PC-3 (cell line): ENCODE measurements at regions not wholly inside any gene's neighbourhood (a gene's known extent, or its start where the extent isn't known, plus 50 kb on each side); places are given as distances from the start of the nearest gene placed in this dataset.

Experiments used
- ATAC-seq: fragments of 200-7000 bp; cut with Tn5 transposase; 2 replicates; pipeline ENCODE4 v1.9.1; 2020; ENCODE audit warnings: mild to moderate bottlenecking, moderate library complexity
- BruUV-seq: library from RNA; stranded (reverse); fragments of 400-500 nt; replicated peaks from 2 replicates; lab custom pipeline; 2021; lab: Mats Ljungman, UMichigan
- CTCF ChIA-PET: fragments of 300-600 bp; sonication (Branson Sonifier 250); formaldehyde crosslinking; loops from one replicate; lab custom pipeline; 2022; ENCODE audit warnings: antibody characterized with exemption; lab: Charles Lee
- POLR2A ChIA-PET: fragments of 300-600 bp; sonication (Branson Sonifier 250); formaldehyde crosslinking; loops from one replicate; lab custom pipeline; 2022; ENCODE audit warnings: antibody characterized with exemption; ENCODE audit not compliant: unreplicated experiment; lab: Charles Lee
- DNase-seq: peaks from one replicate; pipeline ENCODE4 v3.0.0-alpha.2; 2015
- H2AFZ ChIP-seq: fragments of 300-600 bp; sonication (generic); 2 replicates; pipeline ENCODE4 v1.6.0; 2016; ENCODE audit warnings: antibody characterized with exemption, low read length
- H3F3A ChIP-seq: fragments of 300-600 bp; sonication (generic); one replicate; pipeline ENCODE4 v1.6.0; 2017; ENCODE audit warnings: antibody characterized with exemption, low read length, control low read depth, mild to moderate bottlenecking; ENCODE audit not compliant: unreplicated experiment
- H3K27ac ChIP-seq: fragments of 300-600 bp; sonication (generic); 2 replicates; pipeline ENCODE4 v1.5.1; 2016; ENCODE audit warnings: mild to moderate bottlenecking, low read length
- H3K27me3 ChIP-seq: fragments of 300-600 bp; sonication (generic); 2 replicates; pipeline ENCODE4 v1.6.1; 2016; ENCODE audit warnings: low read length, mixed read lengths
- H3K36me3 ChIP-seq: fragments of 300-600 bp; sonication (generic); 2 replicates; pipeline ENCODE4 v1.6.1; 2016; ENCODE audit warnings: low read depth, mixed run types, low read length, mixed read lengths
- H3K4me1 ChIP-seq: fragments of 300-600 bp; sonication (generic); 2 replicates; pipeline ENCODE4 v1.5.1; 2016; ENCODE audit warnings: low read length; ENCODE audit not compliant: insufficient read depth
- H3K4me2 ChIP-seq: fragments of 300-600 bp; sonication (generic); 2 replicates; pipeline ENCODE4 v1.6.0; 2016; ENCODE audit warnings: low read length
- H3K4me3 ChIP-seq: fragments of 300-600 bp; sonication (generic); 2 replicates; pipeline ENCODE4 v1.5.1; 2016; ENCODE audit warnings: mild to moderate bottlenecking, low read length, mixed read lengths
- H3K79me2 ChIP-seq: fragments of 300-600 bp; sonication (generic); 2 replicates; pipeline ENCODE4 v1.6.1; 2017; ENCODE audit warnings: low read length, mixed read lengths
- H3K9ac ChIP-seq: fragments of 300-600 bp; sonication (generic); 2 replicates; pipeline ENCODE4 v1.6.0; 2016; ENCODE audit warnings: mild to moderate bottlenecking, low read length
- H3K9me2 ChIP-seq: fragments of 300-600 bp; sonication (generic); replicated peaks from 2 replicates; pipeline ENCODE4 v1.6.1; 2016; ENCODE audit warnings: mixed run types, low read length, mixed read lengths
- H3K9me3 ChIP-seq: fragments of 300-600 bp; sonication (generic); 2 replicates; pipeline ENCODE4 v1.6.1; 2016; ENCODE audit warnings: low read length, mixed read lengths
- H4K20me1 ChIP-seq: fragments of 300-600 bp; sonication (generic); 2 replicates; pipeline ENCODE4 v1.6.1; 2016; ENCODE audit warnings: low read length, mixed read lengths
- EZH2 ChIP-seq: fragments of 300-600 bp; sonication (generic); IDR thresholded peaks from one replicate; pipeline ENCODE4 v1.6.1; 2017; ENCODE audit warnings: antibody characterized with exemption, mild to moderate bottlenecking, low read length; ENCODE audit not compliant: unreplicated experiment
- EZH2phosphoT487 ChIP-seq: fragments of 300-600 bp; sonication (generic); IDR thresholded peaks from 2 replicates; pipeline ENCODE4 v1.6.1; 2018; ENCODE audit warnings: mild to moderate bottlenecking, antibody characterized with exemption, low read length, borderline replicate concordance
- intact Hi-C: fragments of 100-400 bp; cut with micrococcal nuclease; formaldehyde crosslinking; loops from 2 replicates; pipeline ENCODE4 v1.9.0; 2023
- TF ChIP-seq, protein P1 (sequence below): fragments of 300-600 bp; sonication (generic); conservative IDR thresholded peaks from 2 replicates; pipeline ENCODE4 v1.5.1; 2017; ENCODE audit warnings: antibody characterized with exemption, low read depth, mild to moderate bottlenecking, low read length

DNA sequence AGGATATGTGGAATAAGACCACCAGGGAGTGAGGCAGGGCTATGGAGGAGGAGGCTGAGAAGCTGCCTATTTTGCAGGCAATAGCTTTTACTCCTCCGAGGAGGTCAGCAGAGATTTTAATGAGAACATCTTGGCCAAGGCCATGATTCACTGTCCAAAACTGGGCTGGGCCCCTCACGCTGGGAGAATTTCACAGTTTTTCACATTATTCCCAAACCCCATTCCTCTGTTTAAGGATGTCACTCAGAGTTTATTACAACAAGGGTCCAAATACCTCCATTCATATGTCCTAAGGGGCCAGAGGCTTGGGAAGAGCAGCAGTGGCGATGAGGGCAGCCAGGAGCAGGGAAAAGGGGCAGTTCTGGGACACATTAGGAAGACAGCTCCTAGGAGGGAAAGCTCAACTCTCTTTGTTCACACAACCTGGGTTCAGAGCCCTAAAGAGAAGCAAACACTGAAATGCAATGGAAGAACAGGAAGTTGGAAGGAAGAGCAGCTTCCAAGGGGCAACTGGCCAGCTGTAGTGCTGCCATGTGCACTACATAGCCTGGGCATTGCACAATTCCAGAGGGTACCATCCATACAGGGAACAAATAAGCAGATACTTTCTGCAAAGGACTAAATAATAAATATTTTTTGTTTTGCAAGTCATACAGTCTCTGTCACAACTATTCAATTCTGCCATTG is 283.2 kb downstream of the NUAK1 start:
- ChIA-PET CTCF (no interaction called here), POLR2A (no interaction called here)
- Histone ChIP-seq H3K79me2 (no peaks in the 10 kb centered on the region), H3K9ac (no peak overlapping the region), H3F3A (no peaks in the 10 kb centered on the region), H3K9me2 (no peaks in the 10 kb centered on the region), H3K4me3 (no peak overlapping the region), H3K36me3 (no peaks in the 10 kb centered on the region), H2AFZ (no peak overlapping the region), H3K9me3 (no peaks in the 10 kb centered on the region), H3K4me2 (no peak overlapping the region), H3K4me1 (peaks cover 7% of the 10 kb centered on the region; the same call in 1 of the 2 replicates), H3K27ac (no peak overlapping the region), H3K27me3 (no peaks in the 10 kb centered on the region), H4K20me1 (no peaks in the 10 kb centered on the region)
- DNase-seq (no peak), ATAC-seq (no peak)
- no peak for TF ChIP-seq EZH2phosphoT487
- TF ChIP-seq EZH2: no peak
- TF ChIP-seq, protein P1, sequence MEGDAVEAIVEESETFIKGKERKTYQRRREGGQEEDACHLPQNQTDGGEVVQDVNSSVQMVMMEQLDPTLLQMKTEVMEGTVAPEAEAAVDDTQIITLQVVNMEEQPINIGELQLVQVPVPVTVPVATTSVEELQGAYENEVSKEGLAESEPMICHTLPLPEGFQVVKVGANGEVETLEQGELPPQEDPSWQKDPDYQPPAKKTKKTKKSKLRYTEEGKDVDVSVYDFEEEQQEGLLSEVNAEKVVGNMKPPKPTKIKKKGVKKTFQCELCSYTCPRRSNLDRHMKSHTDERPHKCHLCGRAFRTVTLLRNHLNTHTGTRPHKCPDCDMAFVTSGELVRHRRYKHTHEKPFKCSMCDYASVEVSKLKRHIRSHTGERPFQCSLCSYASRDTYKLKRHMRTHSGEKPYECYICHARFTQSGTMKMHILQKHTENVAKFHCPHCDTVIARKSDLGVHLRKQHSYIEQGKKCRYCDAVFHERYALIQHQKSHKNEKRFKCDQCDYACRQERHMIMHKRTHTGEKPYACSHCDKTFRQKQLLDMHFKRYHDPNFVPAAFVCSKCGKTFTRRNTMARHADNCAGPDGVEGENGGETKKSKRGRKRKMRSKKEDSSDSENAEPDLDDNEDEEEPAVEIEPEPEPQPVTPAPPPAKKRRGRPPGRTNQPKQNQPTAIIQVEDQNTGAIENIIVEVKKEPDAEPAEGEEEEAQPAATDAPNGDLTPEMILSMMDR: no peak
- BruUV-seq: no TSS peak
- intact Hi-C loops: no loop called here

DNA sequence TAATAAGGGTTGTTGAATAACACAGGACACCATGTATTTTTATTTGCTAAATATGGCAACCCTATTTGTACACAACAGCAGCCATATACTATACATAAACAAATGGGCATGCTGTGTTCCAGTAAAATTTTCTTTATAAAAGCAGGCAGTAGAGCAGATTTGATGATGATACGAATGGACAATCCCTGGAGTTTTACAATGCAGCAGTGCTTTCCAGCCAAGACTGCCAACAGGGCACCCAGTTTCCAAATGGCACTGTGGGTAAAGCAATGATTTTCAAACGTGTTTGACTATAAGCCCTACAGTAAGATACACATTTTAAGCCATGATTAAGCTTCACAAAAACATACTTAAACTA is 282.7 kb downstream of the NUAK1 start:
- Histone ChIP-seq H3K79me2 (no peaks in the 10 kb centered on the region), H3K9ac (no peak overlapping the region), H3K9me3 (no peaks in the 10 kb centered on the region), H3K4me2 (no peak overlapping the region), H3K4me3 (no peak overlapping the region), H3K9me2 (no peaks in the 10 kb centered on the region), H4K20me1 (no peaks in the 10 kb centered on the region), H3K27ac (no peak overlapping the region), H3K36me3 (no peaks in the 10 kb centered on the region), H3K27me3 (no peaks in the 10 kb centered on the region), H3K4me1 (peaks cover 11% of the 10 kb centered on the region), H3F3A (no peaks in the 10 kb centered on the region), H2AFZ (no peak overlapping the region)
- BruUV-seq: no TSS peak
- intact Hi-C loops: no loop called here
- ChIA-PET CTCF (no interaction called here), POLR2A (no interaction called here)
- ATAC-seq (no peak), DNase-seq (no peak)
- TF ChIP-seq EZH2 (no peak), EZH2phosphoT487 (no peak)
- TF ChIP-seq, protein P1: no peak

DNA sequence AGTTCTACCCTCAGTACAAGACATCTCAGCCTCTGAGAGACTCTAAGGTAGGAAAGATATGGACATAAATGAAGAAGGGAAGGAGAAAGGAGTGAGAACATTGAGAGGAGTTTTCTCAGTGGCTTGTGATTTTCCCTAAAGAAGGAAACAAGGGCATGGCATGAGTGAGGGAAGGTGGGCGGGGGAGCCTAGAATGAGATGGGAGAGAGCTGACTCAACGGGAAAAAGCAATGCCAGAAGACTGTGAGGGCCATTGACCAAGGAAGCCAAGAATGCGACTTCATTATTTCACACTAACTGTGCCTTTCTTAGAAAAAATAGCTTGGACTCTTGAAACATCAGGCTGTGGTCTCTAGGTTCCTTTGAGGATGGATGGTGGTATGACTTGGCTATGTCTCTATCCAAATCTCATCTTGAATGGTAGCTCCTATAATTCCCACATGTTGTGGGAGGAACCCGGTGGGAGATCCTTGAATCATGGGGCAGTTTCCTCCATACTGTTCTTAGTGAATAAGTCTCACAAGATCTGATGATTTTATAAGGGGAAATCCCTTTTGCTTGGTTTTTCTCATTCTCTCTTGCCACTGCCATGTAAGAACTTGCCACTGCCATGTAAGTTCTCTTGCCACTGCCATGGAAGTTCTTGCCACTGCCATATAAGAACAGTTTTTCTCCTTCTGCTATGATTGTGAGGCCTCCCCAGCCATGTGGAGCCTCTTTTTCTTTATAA is 279.6 kb downstream of the NUAK1 start:
- peaks cover 17% of the 10 kb centered on the region for H3K4me1 ChIP-seq
- ChIA-PET CTCF (no interaction called here), POLR2A (no interaction called here)
- H4K20me1 ChIP-seq: no peaks in the 10 kb centered on the region
- H3K27me3 ChIP-seq: no peaks in the 10 kb centered on the region
- no peaks in the 10 kb centered on the region for H3K9me2 ChIP-seq
- no peaks in the 10 kb centered on the region for H3K36me3 ChIP-seq
- H3K27ac ChIP-seq: no peak overlapping the region
- BruUV-seq: no TSS peak
- no peaks in the 10 kb centered on the region for H3K79me2 ChIP-seq
- H3F3A ChIP-seq: no peaks in the 10 kb centered on the region
- TF ChIP-seq, protein P1: no peak
- TF ChIP-seq EZH2: no peak
- TF ChIP-seq EZH2phosphoT487: no peak
- H3K4me2 ChIP-seq: no peak overlapping the region
- intact Hi-C loops: no loop called here
- H3K9ac ChIP-seq: no peak overlapping the region
- no peak overlapping the region for H3K4me3 ChIP-seq
- DNase-seq (no peak), ATAC-seq (no peak)
- no peak overlapping the region for H2AFZ ChIP-seq
- H3K9me3 ChIP-seq: no peaks in the 10 kb centered on the region
